NCI-H128 (cell line): ENCODE measurements at regions not wholly inside any gene's neighbourhood (a gene's known extent, or its start where the extent isn't known, plus 50 kb on each side); places are given as distances from the start of the nearest gene placed in this dataset.

Experiments
- DNase-seq: peaks from one replicate; lab custom pipeline; 2025; ENCODE audit not compliant: unreplicated experiment; lab: John Stamatoyannopoulos, UW

GRCh38 chr15:38692789-38693062 is 128.1 kb upstream of the RASGRP1 start:
- no peak for DNase-seq

GRCh38 chr15:38695249-38696108 is 130.9 kb upstream of the RASGRP1 start:
- DNase-seq, result no peak

DNA sequence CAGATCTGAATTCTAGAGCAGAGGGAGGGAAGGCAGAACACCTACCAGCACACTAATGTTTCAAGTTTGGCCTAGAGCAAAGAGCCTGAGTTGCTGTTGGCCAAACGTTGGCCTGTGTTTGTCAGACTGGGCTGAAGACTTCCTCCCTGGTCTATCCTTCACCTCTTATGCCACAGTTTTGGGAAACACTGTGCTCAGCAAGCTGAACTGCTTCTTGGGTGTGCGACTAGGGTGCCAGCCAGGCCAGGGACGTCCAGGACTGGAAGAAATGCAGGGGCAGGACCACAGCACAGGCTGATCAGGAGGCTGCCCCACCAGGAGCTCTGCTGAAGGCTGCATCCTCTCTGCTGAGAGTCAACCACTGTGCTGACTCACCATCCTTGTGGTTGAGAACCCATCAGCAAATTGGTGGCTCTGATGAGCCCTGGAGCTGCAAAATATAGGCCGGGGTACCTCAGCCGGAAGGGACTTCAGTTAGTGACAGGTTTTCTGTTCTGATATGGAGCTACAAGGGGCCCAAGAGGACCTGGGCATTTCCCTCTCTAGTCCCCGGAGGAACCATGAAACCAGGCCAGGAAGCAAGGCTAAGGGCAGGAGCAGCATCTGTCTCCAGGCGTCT is 131.6 kb upstream of the RASGRP1 start:
- DNase-seq, result no peak

DNA sequence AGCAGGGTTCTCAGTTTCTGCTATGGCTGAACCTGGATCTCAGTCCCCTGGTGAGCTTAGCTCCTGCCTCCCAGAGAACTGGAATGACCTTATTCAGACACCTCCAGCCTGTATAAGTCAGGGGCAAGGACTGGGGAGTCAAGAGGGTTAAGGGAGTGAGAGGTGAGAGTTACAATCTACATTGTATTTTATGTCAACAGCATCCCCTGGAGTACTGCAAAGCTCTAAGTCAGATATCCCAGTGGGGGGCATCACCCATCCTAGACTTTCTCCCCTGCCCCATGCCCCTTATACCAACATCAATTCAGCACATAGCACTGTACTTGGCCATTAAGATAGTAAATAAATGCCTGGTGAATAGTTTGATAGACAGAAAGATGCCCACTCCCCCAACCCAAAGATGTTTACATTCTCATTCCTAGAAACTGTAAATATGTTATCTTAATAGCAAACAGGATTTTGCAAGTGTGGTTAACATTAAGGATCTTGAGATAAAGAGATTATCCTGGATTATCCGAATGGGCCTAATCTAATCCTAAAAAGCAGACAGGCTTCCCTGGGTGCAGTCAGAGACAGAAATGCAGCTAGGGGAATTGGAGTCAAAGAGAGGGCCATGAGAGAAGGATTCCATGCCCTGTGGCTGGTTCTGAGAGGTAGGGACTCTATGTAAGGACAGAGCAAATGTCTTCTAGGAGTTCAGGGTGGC is 132.3 kb upstream of the RASGRP1 start:
- no peak for DNase-seq

DNA sequence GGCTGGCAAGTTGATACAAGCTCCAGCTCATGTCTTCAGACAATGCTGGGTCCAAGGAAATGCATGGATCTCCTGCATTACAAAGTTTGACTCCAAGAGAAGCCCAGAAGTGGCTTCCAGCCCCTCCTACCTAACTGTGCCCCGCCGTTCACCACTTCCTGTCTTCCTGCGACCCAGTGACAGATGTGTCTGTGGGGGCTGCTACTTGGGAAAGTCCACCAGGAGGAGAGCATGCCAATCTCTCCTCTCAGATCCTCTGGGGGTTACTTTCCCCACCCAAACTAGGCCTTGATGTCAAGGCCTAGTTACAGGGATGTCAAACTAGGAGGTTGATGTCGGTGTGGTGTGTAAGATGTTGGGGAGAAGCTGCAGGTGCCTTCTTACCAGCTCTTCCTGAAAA is 133.6 kb upstream of the RASGRP1 start:
- DNase-seq, result no peak

GRCh38 chr15:38699633-38700230 is 135.1 kb upstream of the RASGRP1 start:
- no peak for DNase-seq

- DNase-seq, result no peak
Observed at GRCh38 chr15:38701149-38701548, 136.5 kb upstream of the RASGRP1 start.

DNA sequence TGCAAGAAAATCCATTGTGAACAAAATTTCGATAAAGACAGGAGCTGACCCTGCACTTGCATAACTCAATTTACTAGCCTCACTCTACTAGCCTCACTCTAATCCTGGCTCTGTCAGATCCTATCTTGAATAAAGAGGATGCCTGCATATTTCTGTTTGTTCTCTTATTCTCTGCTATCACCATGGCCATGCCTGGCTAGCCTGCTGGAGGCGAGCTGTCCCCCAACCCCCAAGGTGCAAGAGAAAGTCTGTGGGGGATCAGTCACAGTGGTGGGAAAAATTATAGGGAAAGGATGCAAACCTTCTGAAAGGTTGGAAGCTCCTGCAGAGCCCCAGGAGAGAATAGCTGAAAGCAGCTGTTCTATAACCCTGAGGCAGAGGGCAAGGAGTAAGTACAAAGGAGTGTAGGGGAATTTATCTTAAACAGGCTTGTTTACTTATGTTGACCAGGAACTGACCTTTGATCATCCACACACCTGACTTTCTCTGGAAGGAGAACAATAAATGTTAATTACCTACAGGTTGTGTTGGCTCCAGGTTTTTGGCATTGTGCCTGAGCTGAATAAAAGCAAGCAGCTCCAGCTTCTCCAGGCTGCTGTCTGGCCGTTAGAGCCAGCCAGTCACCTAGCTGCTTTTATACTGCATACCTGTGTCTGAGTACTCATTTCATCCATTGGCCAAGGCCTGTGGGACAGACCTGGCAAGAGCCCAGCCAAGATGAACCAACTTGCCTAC is 137.7 kb upstream of the RASGRP1 start:
- no peak for DNase-seq

- no peak for DNase-seq
Observed at GRCh38 chr15:38705436-38706219, 141.0 kb upstream of the RASGRP1 start.

DNA sequence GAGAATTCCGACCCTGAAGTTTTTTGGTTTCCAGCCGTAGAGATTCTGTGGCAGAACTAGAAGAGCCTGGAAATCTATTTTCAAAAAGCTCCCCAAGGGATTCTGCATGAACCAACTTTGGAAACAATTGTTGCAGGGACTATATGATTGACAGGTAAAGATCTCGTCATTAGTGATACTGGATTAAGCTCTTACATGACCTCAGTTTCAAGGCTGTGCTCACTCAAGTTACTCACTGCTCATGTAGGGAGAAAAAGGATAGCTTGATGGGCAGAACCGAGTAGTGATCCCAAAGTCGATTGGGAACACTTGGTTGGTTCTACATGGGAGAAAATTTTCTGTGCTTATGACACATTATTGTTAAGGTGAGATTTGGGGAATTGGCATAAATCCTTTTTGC is 142.3 kb upstream of the RASGRP1 start:
- no peak for DNase-seq

DNA sequence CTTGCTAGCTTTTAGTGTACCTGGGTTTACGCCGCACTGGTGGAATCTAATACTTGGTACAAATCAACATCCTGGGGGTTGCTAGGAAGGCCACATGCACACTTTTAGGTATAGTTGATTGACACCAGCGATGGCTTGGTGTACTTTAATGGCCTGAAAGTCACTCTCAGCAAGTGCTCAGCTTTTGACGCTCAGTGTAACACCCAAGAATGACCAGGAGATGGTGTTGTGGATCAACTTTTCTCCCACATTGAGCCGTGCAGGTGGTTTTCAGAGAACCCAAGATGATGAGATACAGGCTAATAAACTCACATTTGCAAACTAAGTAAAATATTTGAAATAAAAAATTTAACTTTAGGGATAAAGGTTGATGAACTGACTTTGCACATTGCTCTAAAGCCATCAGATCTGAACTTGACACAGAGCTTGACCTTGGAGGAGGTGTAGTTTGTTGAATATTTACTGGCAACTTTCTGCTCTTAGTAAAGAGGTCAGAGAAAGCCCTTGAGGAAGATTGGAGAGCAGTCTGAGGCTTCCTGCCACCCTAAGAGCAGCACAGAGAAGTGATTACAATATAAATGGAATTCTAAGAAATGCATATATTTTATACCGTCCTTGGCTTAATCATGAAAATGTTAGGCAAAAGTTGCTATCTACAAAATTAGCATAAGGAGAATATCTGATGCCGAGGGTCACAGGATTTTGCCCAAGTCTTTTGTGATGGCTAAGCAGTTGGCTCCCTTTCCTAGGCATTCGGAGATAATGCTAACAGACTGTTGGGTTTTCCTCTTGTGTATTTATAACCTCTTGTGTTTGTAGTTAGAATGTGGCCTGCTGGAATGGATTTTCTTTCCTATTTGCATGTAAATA is 143.4 kb upstream of the RASGRP1 start:
- DNase-seq, result no peak

DNA sequence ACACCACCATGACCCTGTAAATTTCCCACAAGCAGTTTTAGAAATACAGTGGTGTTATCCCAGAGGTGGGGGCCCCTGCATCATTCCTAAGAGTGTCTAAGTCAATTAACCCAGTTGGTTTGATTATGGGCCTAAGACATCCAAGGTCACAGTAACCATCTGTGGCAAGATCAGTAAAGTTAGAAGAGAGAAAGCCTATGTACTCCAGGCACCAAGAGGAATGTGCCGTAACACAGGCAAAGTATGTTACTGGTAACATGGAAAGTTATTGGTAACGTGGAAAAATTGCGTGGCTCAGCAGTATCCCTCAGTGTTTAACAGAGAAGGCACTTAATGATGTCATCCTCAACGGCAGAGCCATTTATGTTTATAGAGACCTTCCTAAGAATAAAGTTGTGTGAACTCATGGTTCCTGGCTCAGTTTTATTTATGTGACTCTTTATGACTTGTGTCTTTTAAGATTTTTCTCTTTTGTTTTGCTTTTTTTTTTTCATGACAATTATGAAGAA is 144.1 kb upstream of the RASGRP1 start:
- no peak for DNase-seq

GRCh38 chr15:38709196-38709595 is 144.6 kb upstream of the RASGRP1 start:
- DNase-seq, result no peak

DNA sequence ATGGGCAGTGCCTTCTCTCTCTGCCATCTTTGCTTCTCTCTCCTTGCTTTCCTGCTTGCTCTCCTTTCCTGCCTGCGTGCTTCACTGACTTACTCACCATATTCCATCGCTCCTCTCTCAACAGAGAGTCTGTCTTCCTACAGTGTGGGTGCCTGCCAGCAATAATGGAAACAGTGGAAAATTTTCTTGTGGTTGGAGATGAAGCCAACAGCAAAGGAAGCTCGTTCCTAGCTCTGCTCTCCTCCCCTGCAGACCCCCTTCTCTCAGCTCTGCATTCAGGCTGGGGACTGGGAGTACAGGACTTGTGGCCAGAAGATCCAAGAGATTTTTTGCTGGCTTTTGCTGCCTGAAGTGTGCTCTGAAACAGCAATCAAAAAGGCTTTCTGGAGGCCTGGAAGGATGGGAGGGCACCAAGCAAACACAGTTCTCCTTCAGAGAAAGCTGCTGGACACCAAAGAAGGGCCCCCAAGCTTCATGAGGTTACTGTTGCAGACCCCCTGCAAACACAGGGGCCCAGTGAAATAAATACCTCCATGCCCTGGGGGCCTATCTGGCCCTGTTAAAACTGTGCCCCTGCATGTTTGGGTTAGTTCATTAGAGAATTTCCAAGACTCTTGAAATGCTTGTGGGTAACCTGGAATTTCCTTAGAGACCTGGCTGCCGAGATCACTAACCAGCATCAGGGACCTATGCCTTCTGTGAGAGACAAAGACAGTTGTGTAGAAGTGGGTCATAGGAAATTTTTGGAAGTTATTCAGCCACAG is 149.9 kb upstream of the RASGRP1 start:
- DNase-seq, result no peak

- DNase-seq, result no peak
Observed at GRCh38 chr15:38720893-38721567, 156.4 kb upstream of the RASGRP1 start.

- DNase-seq, result no peak
Observed at GRCh38 chr15:38721568-38721945, 156.9 kb upstream of the RASGRP1 start.

- no peak for DNase-seq
Observed at GRCh38 chr15:38722236-38722635, 157.6 kb upstream of the RASGRP1 start.

DNA sequence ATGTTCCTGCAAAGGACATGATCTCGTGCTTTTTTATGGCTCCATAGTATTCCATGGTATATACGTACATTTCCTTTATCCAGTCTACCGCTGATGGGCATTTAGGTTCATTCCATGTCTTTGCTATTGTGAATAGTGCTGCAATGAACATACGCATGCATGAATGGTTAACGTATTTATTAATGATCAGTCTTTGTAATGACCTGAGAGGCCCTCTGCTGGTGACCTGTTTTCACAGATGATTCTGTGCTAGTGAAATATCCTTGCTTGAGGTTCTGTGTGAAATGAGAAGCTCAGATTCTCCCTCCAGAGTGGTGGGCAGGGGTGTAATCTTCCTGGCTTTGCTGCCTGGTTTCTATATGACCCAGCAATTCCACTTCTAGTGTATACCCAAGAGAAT is 160.2 kb upstream of the RASGRP1 start:
- DNase-seq, result no peak
